T-helper 1 cell treated with Interleukin-12 subunit alpha and Interleukin-12 subunit beta and Interleukin-4 antibody, amounts not matched to agents 30 μg/mL and 1 μg/mL, for 36 hours (primary cell): ENCODE measurements at regions not wholly inside any gene's neighbourhood (a gene's known extent, or its start where the extent isn't known, plus 50 kb on each side); places are given as distances from the start of the nearest gene placed in this dataset.
"Not testable (repeated sequence)": the region's sequence is repeated elsewhere in the genome, so short reads cannot be mapped to it uniquely, and the experiment has no call there.

ENCODE experiments used
- H3K27ac Mint-ChIP-seq: one replicate; pipeline ENCODE4 v1.8.0; 2021; ENCODE audit warnings: mild to moderate bottlenecking, mixed read lengths
- H3K27me3 Mint-ChIP-seq: one replicate; pipeline ENCODE4 v1.8.0; 2021; ENCODE audit warnings: low read depth, mixed read lengths
- H3K36me3 Mint-ChIP-seq: one replicate; pipeline ENCODE4 v1.8.0; 2021; ENCODE audit warnings: low read depth, mixed read lengths
- H3K4me1 Mint-ChIP-seq: one replicate; pipeline ENCODE4 v1.8.0; 2021; ENCODE audit warnings: low read depth, mixed read lengths
- H3K4me3 Mint-ChIP-seq: one replicate; pipeline ENCODE4 v1.8.0; 2021; ENCODE audit warnings: mild to moderate bottlenecking, moderate library complexity, mixed read lengths
- H3K9me3 Mint-ChIP-seq: one replicate; pipeline ENCODE4 v1.8.0; 2021; ENCODE audit warnings: mixed read lengths

DNA sequence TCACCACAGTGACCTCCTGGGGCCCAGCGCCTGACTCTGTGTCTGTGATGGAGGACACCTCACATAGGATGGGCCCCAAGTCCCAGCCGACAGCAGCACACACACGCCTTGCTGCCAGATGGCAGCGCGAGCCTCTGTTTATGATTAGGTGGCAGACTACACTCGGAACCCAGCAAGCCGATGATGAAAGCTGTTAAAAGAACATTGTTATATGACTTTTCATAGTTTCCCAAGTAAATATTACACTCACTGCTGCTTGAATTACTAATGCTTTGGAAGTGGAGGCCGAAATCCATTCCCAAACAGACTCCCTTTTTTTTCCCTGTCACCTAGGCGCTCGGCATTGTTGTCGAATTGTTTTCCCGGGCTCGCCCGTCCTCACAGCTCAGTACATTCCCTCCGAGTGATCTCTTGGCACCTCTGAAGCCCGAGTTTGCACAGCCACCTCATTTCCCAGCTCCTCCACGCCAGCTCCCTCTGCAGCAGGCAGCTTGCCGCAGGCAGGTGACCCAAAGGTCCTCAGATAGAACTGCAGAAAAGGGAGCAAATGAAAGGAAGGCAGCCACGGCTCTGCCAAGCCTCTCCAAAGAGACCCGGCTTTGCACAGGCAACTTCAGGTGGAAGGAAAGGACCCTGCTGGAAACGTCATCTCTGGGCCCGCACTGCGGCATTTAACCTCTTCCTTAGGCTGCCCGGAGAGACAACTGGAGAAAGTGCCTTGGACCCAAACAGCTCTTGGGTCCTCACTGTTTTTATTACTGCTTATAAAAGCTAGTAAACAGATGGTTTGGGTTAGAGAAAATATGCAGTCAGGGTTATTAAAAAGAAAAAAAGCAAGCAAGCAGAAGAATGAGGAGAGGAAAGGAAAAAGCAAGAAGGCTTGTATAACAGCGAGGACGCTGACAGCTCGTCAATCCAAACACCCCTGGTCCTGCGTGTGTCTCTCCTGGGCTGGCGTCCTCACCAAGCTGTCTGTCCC is 72.2 kb upstream of the SLC25A33 start:
- Mint-ChIP-seq H3K27me3 (peaks cover 35% of the 10 kb centered on the region), H3K4me1 (no peaks in the 10 kb centered on the region), H3K27ac (no peak overlapping the region), H3K36me3 (no peaks in the 10 kb centered on the region), H3K4me3 (no peak overlapping the region), H3K9me3 (no peaks in the 10 kb centered on the region)

GRCh38 chr1:9469882-9470281 is 69.4 kb upstream of the SLC25A33 start:
- peaks cover 31% of the 10 kb centered on the region for H3K27me3 Mint-ChIP-seq
- not testable (repeated sequence) for H3K9me3 Mint-ChIP-seq, H3K27ac Mint-ChIP-seq, H3K36me3 Mint-ChIP-seq, H3K4me3 Mint-ChIP-seq, H3K4me1 Mint-ChIP-seq

- Mint-ChIP-seq H3K27ac (no peak overlapping the region), H3K36me3 (no peaks in the 10 kb centered on the region), H3K9me3 (no peaks in the 10 kb centered on the region), H3K4me1 (no peaks in the 10 kb centered on the region), H3K4me3 (no peak overlapping the region), H3K27me3 (peaks cover 26% of the 10 kb centered on the region)
These were observed 67.6 kb upstream of the SLC25A33 start for GRCh38 chr1:9471679-9472078.

- Mint-ChIP-seq H3K27me3 (peaks cover 21% of the 10 kb centered on the region), H3K9me3 (no peaks in the 10 kb centered on the region), H3K36me3 (no peaks in the 10 kb centered on the region), H3K4me1 (no peaks in the 10 kb centered on the region), H3K4me3 (no peak overlapping the region), H3K27ac (no peak overlapping the region)
These were observed 66.8 kb upstream of the SLC25A33 start for GRCh38 chr1:9472386-9473031.

DNA sequence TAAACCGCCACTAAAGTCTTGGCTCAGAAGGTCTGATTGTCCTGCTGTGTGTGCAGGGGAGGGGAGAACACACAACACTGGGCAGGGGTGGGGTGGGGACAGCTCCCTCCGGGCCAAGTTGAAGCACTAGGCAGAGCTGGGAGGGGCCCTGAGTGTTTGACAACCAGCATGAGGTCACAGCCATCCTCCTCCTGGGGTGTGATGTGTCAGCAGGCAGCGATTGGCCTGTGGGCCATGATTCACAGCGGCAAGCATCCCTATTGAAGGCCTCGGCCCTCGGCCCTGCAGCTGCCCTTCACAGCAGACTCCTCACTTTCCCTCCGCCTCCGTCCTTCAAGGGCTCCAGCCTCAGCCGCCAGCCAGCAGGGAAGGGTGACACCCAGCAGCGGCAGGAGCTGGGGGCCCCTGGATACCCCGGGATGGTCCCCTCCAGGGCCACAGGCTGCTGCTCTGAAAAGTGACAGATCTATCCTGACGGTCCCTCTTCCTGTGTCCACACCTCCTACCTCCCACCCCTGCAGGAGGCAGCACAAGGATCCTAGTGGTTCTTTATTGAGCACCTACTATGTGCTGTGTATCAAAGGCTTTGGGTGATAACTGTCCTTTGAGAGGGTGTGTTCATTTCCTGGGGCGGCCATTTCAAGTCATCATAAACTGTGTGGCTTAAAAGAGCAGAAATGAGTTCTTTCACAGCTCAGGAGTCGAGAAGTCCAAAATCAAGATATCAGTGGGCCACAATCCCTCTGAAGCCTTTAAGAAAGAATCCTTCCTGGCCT is 66.0 kb upstream of the SLC25A33 start:
- Mint-ChIP-seq H3K36me3 (no peaks in the 10 kb centered on the region), H3K27me3 (peaks cover 17% of the 10 kb centered on the region), H3K9me3 (no peaks in the 10 kb centered on the region), H3K4me1 (no peaks in the 10 kb centered on the region), H3K27ac (no peak overlapping the region), H3K4me3 (no peak overlapping the region)

DNA sequence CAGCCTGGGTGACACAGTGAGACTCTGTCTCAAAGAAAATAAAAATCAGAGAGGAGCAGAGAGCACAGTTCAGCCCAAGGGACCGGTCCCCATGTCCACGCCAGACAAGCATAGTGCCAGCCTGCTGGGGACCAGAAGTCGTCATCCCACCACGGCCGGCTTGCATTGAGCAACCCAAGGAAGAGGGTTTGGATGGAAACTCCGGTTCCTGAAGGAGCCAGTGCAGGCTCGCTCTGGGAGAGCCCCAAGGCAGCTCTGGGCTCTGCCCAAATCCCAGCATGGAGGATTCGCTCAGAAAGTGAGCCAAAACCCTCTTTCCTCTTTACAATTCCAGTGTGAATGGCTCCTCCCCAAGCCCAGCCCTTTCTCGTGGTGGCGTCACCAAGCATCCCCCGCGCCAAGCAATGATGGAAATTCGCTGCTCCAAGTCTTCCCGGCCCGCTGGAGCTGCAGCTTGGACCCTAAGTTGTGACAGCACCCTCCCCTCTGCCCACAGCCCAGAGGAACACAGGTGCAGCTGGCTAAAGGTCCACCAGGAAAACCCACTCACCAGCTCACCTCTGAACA is 64.1 kb upstream of the SLC25A33 start:
- no peaks in the 10 kb centered on the region for H3K4me1 Mint-ChIP-seq
- H3K27me3 Mint-ChIP-seq: peaks cover 10% of the 10 kb centered on the region
- H3K9me3 Mint-ChIP-seq: no peaks in the 10 kb centered on the region
- no peaks in the 10 kb centered on the region for H3K36me3 Mint-ChIP-seq
- no peak overlapping the region for H3K4me3 Mint-ChIP-seq
- no peak overlapping the region for H3K27ac Mint-ChIP-seq

- Mint-ChIP-seq H3K27me3 (peaks cover 10% of the 10 kb centered on the region), H3K27ac (no peak overlapping the region), H3K4me1 (no peaks in the 10 kb centered on the region), H3K9me3 (no peaks in the 10 kb centered on the region), H3K36me3 (no peaks in the 10 kb centered on the region), H3K4me3 (no peak overlapping the region)
These were observed 62.3 kb upstream of the SLC25A33 start for GRCh38 chr1:9476790-9477463.

GRCh38 chr1:9477535-9477934 is 61.7 kb upstream of the SLC25A33 start:
- Mint-ChIP-seq H3K4me3 (no peak overlapping the region), H3K36me3 (no peaks in the 10 kb centered on the region), H3K27me3 (peaks cover 13% of the 10 kb centered on the region), H3K9me3 (no peaks in the 10 kb centered on the region), H3K4me1 (no peaks in the 10 kb centered on the region), H3K27ac (no peak overlapping the region)

DNA sequence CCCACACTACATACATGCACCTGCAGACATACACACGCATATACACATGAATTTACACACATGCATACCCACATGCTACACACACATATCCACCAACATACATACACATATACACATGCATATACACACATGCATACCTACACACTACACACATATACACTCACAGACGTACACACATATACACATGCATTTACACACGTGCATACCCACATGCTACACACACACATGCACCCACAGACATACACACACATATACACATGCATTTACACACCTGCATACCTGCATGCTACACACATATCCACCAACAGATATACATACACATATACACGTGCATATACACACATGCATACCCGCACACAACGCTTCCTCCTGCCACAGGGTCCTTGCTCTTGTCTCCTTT is 61.2 kb upstream of the SLC25A33 start:
- Mint-ChIP-seq H3K9me3 (no peaks in the 10 kb centered on the region), H3K4me1 (no peaks in the 10 kb centered on the region), H3K27ac (no peak overlapping the region), H3K36me3 (no peaks in the 10 kb centered on the region), H3K27me3 (peaks cover 13% of the 10 kb centered on the region), H3K4me3 (no peak overlapping the region)

GRCh38 chr1:9481048-9481447 is 58.2 kb upstream of the SLC25A33 start:
- no peaks in the 10 kb centered on the region for H3K9me3 Mint-ChIP-seq
- H3K27ac Mint-ChIP-seq: no peak overlapping the region
- H3K27me3 Mint-ChIP-seq: peaks cover 18% of the 10 kb centered on the region
- no peak overlapping the region for H3K4me3 Mint-ChIP-seq
- no peaks in the 10 kb centered on the region for H3K36me3 Mint-ChIP-seq
- H3K4me1 Mint-ChIP-seq: no peaks in the 10 kb centered on the region

GRCh38 chr1:9482403-9482802 is 56.9 kb upstream of the SLC25A33 start:
- peaks cover 18% of the 10 kb centered on the region for H3K27me3 Mint-ChIP-seq
- no peak overlapping the region for H3K27ac Mint-ChIP-seq
- no peak overlapping the region for H3K4me3 Mint-ChIP-seq
- no peaks in the 10 kb centered on the region for H3K9me3 Mint-ChIP-seq
- no peaks in the 10 kb centered on the region for H3K36me3 Mint-ChIP-seq
- no peaks in the 10 kb centered on the region for H3K4me1 Mint-ChIP-seq

GRCh38 chr1:9482816-9483572 is 56.3 kb upstream of the SLC25A33 start:
- no peak overlapping the region for H3K27ac Mint-ChIP-seq
- no peak overlapping the region for H3K4me3 Mint-ChIP-seq
- H3K27me3 Mint-ChIP-seq: peaks cover 18% of the 10 kb centered on the region
- no peaks in the 10 kb centered on the region for H3K36me3 Mint-ChIP-seq
- no peaks in the 10 kb centered on the region for H3K9me3 Mint-ChIP-seq
- no peaks in the 10 kb centered on the region for H3K4me1 Mint-ChIP-seq

GRCh38 chr1:9486466-9487140 is 52.7 kb upstream of the SLC25A33 start:
- Mint-ChIP-seq H3K36me3 (no peaks in the 10 kb centered on the region), H3K27me3 (peaks cover 14% of the 10 kb centered on the region), H3K4me1 (peaks cover 3% of the 10 kb centered on the region), H3K27ac (no peak overlapping the region), H3K4me3 (no peak overlapping the region), H3K9me3 (no peaks in the 10 kb centered on the region)
